ENCODE measurements at regions not wholly inside any gene's neighbourhood (a gene's known extent, or its start where the extent isn't known, plus 50 kb on each side); places are given as distances from the start of the nearest gene placed in this dataset.

DNA sequence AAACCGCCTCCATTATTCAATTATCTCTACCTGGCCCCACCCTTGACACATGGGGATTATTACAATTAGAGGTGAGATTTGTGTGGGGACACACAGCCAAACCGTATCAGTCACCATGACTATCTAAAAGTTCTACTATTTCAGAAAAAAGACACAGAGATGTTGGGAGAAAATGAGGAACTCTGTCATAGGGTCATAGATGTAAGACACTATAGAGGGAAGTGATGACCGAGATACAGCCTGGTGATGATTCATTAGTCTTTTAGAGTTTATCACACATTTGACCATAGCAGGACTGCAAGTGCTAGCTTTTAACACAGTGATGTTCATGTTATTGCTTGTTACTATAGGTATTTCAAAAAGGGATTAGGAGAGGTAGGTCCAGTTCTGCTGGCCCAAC, 357.0 kb upstream of the AADAT start:
- TF ChIP-seq CTCF (IDR thresholded peaks at IDR 0.05; ENCODE audit: insufficient read depth, low read depth, low read length) (no peak), EZH2 (IDR thresholded peaks at IDR 0.05; ENCODE audit: insufficient read depth, low read length) (no peak)

All from astrocyte (in vitro differentiated cells and primary cell).